H1 (cell line): ENCODE measurements at regions not wholly inside any gene's neighbourhood (a gene's known extent, or its start where the extent isn't known, plus 50 kb on each side); places are given as distances from the start of the nearest gene placed in this dataset.

Experiments used
- FOSL1 ChIP-seq: IDR thresholded peaks from 2 replicates; pipeline ENCODE4 v1.6.1; 2011; ENCODE audit warnings: mild to moderate bottlenecking, low read depth, low read length, moderate library complexity; ENCODE audit not compliant: insufficient read depth
- GABPA ChIP-seq: IDR thresholded peaks from 2 replicates; pipeline ENCODE4 v1.6.1; 2011; ENCODE audit warnings: mild to moderate bottlenecking, low read length, moderate library complexity, borderline replicate concordance; ENCODE audit not compliant: insufficient read depth
- RXRA ChIP-seq: IDR thresholded peaks from 2 replicates; pipeline ENCODE4 v1.6.1; 2011; ENCODE audit warnings: low read depth, mild to moderate bottlenecking, low read length, moderate library complexity; ENCODE audit not compliant: insufficient read depth
- SAP30 ChIP-seq: fragments of 300-600 bp; sonication (generic); IDR thresholded peaks from 2 replicates; pipeline ENCODE4 v1.7.1; 2012; ENCODE audit warnings: low read length, moderate library complexity, mild to moderate bottlenecking, inconsistent platforms; ENCODE audit not compliant: insufficient read depth, insufficient replicate concordance
- SRF ChIP-seq: IDR thresholded peaks from 2 replicates; pipeline ENCODE4 v1.6.1; 2011; ENCODE audit warnings: mild to moderate bottlenecking, low read depth, low read length, moderate library complexity
- TCF12 ChIP-seq: IDR thresholded peaks from 2 replicates; pipeline ENCODE4 v1.6.1; 2011; ENCODE audit warnings: low read depth, mild to moderate bottlenecking, low read length
- TF ChIP-seq, protein P1 (sequence below): IDR thresholded peaks from 2 replicates; pipeline ENCODE4 v1.6.1; 2012; ENCODE audit warnings: inconsistent platforms

GRCh38 chr3:64343689-64344430 is 118.6 kb upstream of the PRICKLE2 start (continued):
- TF ChIP-seq GABPA, result no peak
- no peak for TF ChIP-seq FOSL1
- TF ChIP-seq, protein P1, sequence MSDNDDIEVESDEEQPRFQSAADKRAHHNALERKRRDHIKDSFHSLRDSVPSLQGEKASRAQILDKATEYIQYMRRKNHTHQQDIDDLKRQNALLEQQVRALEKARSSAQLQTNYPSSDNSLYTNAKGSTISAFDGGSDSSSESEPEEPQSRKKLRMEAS, result no peak
- no peak for TF ChIP-seq SAP30
- no peak for TF ChIP-seq SRF
- no peak for TF ChIP-seq RXRA
- TF ChIP-seq TCF12, result no peak
- TF ChIP-seq, all 59 proteins: peak for 0
